Ishikawa (cell line): ENCODE measurements at regions not wholly inside any gene's neighbourhood (a gene's known extent, or its start where the extent isn't known, plus 50 kb on each side); places are given as distances from the start of the nearest gene placed in this dataset.

ENCODE experiments used
- CEBPB ChIP-seq: IDR thresholded peaks from 2 replicates; pipeline ENCODE4 v1.6.1; 2012
- CREB1 ChIP-seq: IDR thresholded peaks from 2 replicates; pipeline ENCODE4 v1.6.1; 2012; ENCODE audit warnings: low read depth
- EGR1 ChIP-seq: IDR thresholded peaks from 2 replicates; pipeline ENCODE4 v1.6.1; 2012
- EP300 ChIP-seq: IDR thresholded peaks from 2 replicates; pipeline ENCODE4 v1.6.1; 2012; ENCODE audit warnings: borderline replicate concordance
- FOXM1 ChIP-seq: IDR thresholded peaks from 2 replicates; pipeline ENCODE4 v1.6.1; 2012; ENCODE audit warnings: low read depth, borderline replicate concordance
- MAX ChIP-seq: IDR thresholded peaks from 2 replicates; pipeline ENCODE4 v1.6.1; 2012
- NFIC ChIP-seq: IDR thresholded peaks from 2 replicates; pipeline ENCODE4 v1.6.1; 2012
- RAD21 ChIP-seq: IDR thresholded peaks from 2 replicates; pipeline ENCODE4 v1.6.1; 2012; ENCODE audit warnings: low read depth
- REST ChIP-seq: IDR thresholded peaks from 2 replicates; pipeline ENCODE4 v1.6.1; 2012; ENCODE audit warnings: low read depth, mild to moderate bottlenecking
- TAF1 ChIP-seq: IDR thresholded peaks from 2 replicates; pipeline ENCODE4 v1.6.1; 2012; ENCODE audit warnings: low read depth, mild to moderate bottlenecking
- TCF12 ChIP-seq: IDR thresholded peaks from 2 replicates; pipeline ENCODE4 v1.6.1; 2012; ENCODE audit warnings: low read depth
- TEAD4 ChIP-seq: IDR thresholded peaks from 2 replicates; pipeline ENCODE4 v1.6.1; 2012
- USF1 ChIP-seq: IDR thresholded peaks from 2 replicates; pipeline ENCODE4 v1.6.1; 2012
- YY1 ChIP-seq: IDR thresholded peaks from 2 replicates; pipeline ENCODE4 v1.6.1; 2012; ENCODE audit warnings: low read depth
- ZBTB7A ChIP-seq: IDR thresholded peaks from 2 replicates; pipeline ENCODE4 v1.6.1; 2012; ENCODE audit warnings: low read depth

GRCh38 chr1:244344001-244344400, 107.7 kb downstream of the ADSS2 start:
- TF ChIP-seq TEAD4, result no peak

GRCh38 chr1:244346972-244347618, 104.6 kb downstream of the ADSS2 start:
- TF ChIP-seq MAX (no peak), TCF12 (no peak), CEBPB (no peak), EGR1 (no peak)

- TF ChIP-seq TAF1, result no peak
- no peak for TF ChIP-seq TCF12
- TF ChIP-seq USF1, result no peak
- no peak for TF ChIP-seq EGR1
- TF ChIP-seq FOXM1, result no peak
- TF ChIP-seq REST, result no peak
- TF ChIP-seq YY1, result no peak
Measured at GRCh38 chr1:244347942-244348341, 103.8 kb downstream of the ADSS2 start.

- no peak for TF ChIP-seq CEBPB
- TF ChIP-seq TCF12, result no peak
- TF ChIP-seq EGR1, result no peak
- TF ChIP-seq FOXM1, result no peak
- TF ChIP-seq YY1, result no peak
- TF ChIP-seq TAF1, result no peak
Measured at GRCh38 chr1:244349103-244349531, 102.6 kb downstream of the ADSS2 start.

GRCh38 chr1:244349581-244350001, 102.1 kb downstream of the ADSS2 start:
- no peak for TF ChIP-seq MAX
- TF ChIP-seq EGR1, result no peak
- TF ChIP-seq TAF1, result no peak
- no peak for TF ChIP-seq TCF12
- no peak for TF ChIP-seq TEAD4
- TF ChIP-seq REST, result no peak
- TF ChIP-seq FOXM1, result no peak
- TF ChIP-seq ZBTB7A, result no peak
- TF ChIP-seq CREB1, result no peak
- TF ChIP-seq CEBPB, result no peak
- TF ChIP-seq USF1, result no peak
- TF ChIP-seq YY1, result no peak
- no peak for TF ChIP-seq RAD21
- no peak for TF ChIP-seq EP300
- no peak for TF ChIP-seq NFIC

- no peak for TF ChIP-seq MAX
Measured at GRCh38 chr1:244350027-244350426, 101.7 kb downstream of the ADSS2 start.

- TF ChIP-seq USF1 (no peak), EP300 (no peak), YY1 (no peak), TAF1 (no peak), EGR1 (no peak), TCF12 (no peak), NFIC (no peak), CEBPB (no peak), FOXM1 (no peak), MAX (no peak), RAD21 (no peak), TEAD4 (no peak), CREB1 (no peak), ZBTB7A (no peak)
Measured at GRCh38 chr1:244352156-244352830, 99.4 kb downstream of the ADSS2 start.
